Stimulated activated CD4-positive, alpha-beta T cell treated with anti-CD3 and anti-CD28 coated beads, TNF-alpha, amount 100 ng/mL, for 1 hour (primary cell): ENCODE measurements at regions not wholly inside any gene's neighbourhood (a gene's known extent, or its start where the extent isn't known, plus 50 kb on each side); places are given as distances from the start of the nearest gene placed in this dataset.

Source experiments
- DNase-seq, 3 donors: peaks; one replicate each; pipeline ENCODE4 v3.0.0-alpha.2; 2020; ENCODE audit warnings: low read depth in 3 of 3, low spot score in 1 of 3

DNA sequence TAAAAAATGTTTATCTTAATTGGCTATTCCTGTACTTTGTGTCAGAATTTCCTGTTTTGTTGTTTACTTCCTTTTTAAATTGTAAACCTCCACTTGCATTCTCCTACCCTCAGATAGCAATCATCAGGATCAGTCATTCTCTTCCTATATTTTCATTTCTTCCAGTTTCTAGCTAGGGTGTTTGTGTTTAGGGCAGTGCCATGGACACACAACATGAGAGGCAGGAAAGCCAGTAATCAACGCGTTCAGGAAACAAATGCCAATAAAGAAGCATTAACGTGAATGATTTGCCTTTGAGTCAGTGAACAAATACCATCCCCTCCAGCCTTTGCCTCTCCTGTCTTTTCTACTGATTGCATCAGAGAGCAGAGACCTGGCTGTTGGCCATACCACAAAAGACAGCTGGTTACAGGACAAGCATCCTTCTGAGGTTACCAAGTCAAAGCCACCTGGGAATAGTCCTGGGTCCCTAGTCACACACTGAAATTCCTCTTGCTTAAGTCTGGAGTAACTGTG, 56.7 kb upstream of the FHL2 start:
- no peak for DNase-seq

DNA sequence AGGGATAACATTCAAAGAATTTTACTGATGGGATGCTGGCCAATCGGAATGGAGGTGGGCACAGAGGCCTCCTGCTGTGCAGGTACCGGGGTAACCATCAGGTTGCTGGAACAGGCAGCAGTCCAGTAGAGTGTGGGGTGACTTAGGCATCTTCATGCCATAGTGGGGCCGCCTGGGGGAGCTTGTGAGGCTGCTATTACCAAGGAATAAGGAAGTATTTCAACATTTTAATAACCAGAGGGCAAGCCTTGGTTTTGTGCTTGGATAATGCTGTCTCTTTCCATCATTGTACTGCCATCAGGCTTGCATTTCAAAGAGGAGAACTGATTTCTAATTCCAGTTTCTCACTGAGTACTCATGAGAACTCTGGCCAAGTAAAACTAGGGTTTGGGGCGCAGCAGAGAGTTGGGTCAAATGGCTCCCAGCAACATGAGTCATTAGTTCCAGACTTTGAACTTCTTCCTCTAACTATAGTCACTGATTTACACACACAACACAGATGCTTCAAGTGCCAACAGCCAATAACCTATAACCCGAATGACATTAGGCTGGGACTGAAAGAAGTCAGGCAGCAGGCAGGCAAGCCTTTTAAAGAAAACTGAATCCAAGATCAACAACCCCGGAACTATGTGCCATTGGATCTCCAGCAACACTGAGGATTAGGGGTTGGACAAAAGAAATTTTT, 56.1 kb upstream of the FHL2 start:
- no peak for DNase-seq

DNA sequence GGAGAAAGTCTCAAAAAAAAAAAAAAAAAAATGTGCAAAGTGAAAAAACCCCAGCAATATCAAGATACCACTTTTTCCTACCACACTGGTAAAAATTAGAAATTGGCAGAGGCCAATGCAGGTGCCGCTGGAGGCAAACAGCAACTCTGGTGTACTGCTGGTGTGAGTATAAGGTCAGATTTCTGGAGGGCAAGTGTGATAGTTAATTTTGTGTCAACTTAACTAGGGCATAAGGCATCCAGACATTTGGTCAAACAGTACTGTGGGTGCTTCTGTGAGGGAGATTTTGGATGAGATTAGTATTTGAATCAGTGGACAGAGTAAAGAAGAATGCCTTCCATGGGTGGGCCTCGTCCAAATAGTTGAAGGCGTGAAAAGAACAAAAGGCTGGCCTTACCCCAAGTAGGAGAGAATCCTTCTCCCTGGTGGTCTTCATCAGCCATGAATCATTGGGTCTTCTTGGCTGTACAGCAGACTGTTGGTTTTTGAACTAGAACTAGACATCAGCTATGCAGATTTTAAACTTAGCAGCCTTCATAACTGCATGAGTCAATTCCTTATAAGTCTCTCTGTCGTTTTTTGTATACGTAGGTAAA, 52.8 kb upstream of the FHL2 start:
- DNase-seq = no peak

DNA sequence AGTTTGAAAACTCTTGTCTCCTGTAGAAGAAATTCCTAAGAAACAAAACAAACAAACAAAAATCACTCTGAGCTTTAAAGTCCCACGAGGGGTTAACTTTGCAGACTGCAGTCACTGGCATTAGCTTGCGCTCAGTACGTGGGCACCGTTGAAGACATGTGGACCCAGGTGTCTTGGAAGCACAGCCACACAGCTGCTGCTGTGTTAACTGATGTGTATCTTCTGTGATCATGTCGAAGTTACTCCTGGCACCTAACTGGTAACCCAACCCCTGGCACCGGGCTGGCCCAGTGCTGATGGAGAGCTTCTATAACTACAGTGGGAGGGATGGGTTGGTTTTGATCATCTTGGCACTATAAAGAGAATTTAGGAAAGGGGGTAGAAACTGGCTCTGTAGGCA, 51.6 kb upstream of the FHL2 start:
- DNase-seq = no peak

DNA sequence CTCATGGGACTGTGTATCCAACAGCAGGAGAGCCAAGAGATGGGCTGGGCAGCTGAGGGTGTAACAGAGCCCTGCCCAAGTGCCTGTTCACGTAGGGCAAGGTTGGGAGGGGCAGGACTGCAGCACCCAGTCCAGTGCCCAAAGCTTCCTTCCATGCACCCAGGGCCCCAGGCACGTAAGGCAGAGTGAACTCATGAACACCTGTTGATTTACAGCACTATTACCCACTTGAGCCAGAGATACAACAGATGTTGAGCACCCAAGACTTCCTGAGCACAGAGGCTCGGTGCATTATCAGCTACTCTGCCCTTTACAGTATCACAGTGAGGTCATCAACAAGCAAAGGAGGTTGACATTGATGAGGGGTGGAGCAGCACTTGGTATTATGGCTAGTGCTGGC, 50.2 kb upstream of the FHL2 start:
- no peak for DNase-seq
